ENCODE measurements at regions not wholly inside any gene's neighbourhood (a gene's known extent, or its start where the extent isn't known, plus 50 kb on each side); places are given as distances from the start of the nearest gene placed in this dataset.

DNA sequence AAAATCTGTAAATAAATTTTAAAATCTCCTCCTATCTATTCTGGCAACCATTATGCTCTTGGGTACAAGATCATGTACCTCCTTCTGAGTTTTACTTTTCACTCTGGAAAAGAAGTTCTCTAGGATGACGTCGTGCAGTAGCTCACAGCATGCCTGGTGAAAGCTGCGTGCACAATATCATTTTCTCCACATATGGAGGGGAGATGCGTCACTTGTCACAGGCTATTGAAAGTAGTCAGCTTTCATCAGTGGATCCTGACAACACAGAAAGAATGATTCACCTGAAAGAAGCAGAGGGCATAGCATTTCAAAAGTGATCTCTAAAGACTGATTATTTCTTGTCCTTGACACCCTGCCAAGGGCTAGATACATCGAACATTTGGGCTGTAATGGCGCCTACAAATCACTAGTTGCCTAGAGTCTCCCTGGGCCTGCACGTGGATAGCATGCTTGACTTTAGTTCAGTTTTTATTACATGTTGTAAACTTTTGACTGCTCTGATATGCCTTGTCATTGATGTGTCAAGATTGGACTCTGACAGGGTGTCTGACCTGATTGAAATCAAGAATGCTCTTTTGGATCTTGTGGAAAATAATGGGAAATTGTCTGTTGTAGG, 1365.6 kb downstream of the OLFM4 start:
- Histone ChIP-seq H3K9ac (replicated peaks in 1 of 4; ENCODE audit: extremely low read depth in 1 of 4, low read depth in 3 of 4, low read length in 3 of 4) (no peak overlapping the region), H2AK5ac (ENCODE audit: low read depth, low read length) (no peak overlapping the region), H3K9me3 (ENCODE audit: insufficient read depth in 2 of 2, low read depth in 1 of 2, low read length in 1 of 2) (no peaks in the 10 kb centered on the region), H3K18ac (ENCODE audit: extremely low read depth, low read length) (no peak overlapping the region), H3K4me2 (ENCODE audit: insufficient read depth in 1 of 2, low read depth in 2 of 2, low read length in 2 of 2) (no peak overlapping the region), H2BK12ac (ENCODE audit: low read depth, low read length) (peak overlapping the region; percentile 11; the same call in 1 of the 2 replicates), H2BK20ac (ENCODE audit: low read length) (no peak overlapping the region), H4K5ac (ENCODE audit: insufficient read length, low read depth, low read length) (no peak overlapping the region), H3K4me1 (replicated peaks in 1 of 4; ENCODE audit: control insufficient read depth in 3 of 4, insufficient read depth in 4 of 4, low read length in 3 of 4) (peaks cover 0 to 2% (median 0%) of the 10 kb centered on the region in 4 experiments; a peak in 1 of 7 replicates), H3K27me3 (replicated peaks in 1 of 4; ENCODE audit: control insufficient read depth in 3 of 4, extremely low read depth in 1 of 4, insufficient read depth in 3 of 4, low read length in 3 of 4) (peaks cover 0 to 7% (median 3%) of the 10 kb centered on the region in 4 experiments; a peak in 5 of 7 replicates), H3K23ac (ENCODE audit: insufficient read length) (no peak overlapping the region), H3K14ac (ENCODE audit: insufficient read length) (no peak overlapping the region), H3K4ac (replicated peaks; ENCODE audit: insufficient read length, low read depth, low read length) (no peak overlapping the region), H3K56ac (replicated peaks; ENCODE audit: insufficient read length, low read depth, low read length) (no peak overlapping the region), H3K79me1 (ENCODE audit: low read depth, low read length) (no peaks in the 10 kb centered on the region), H2BK120ac (replicated peaks; ENCODE audit: low read depth, low read length) (no peak overlapping the region), H2AFZ (ENCODE audit: low read length) (no peak overlapping the region), H3K79me2 (ENCODE audit: control insufficient read depth in 1 of 2, insufficient read depth in 2 of 2, low read length in 2 of 2) (no peaks in the 10 kb centered on the region), H4K8ac (ENCODE audit: extremely low read depth, insufficient read depth, low read length) (no peak overlapping the region), H4K20me1 (replicated peaks in 1 of 2; ENCODE audit: control insufficient read depth in 1 of 2, insufficient read depth in 2 of 2, low read length in 2 of 2) (no peaks in the 10 kb centered on the region), H4K91ac (replicated peaks; ENCODE audit: insufficient read length, low read length) (no peak overlapping the region), H2BK15ac (ENCODE audit: low read length) (no peak overlapping the region), H2BK5ac (ENCODE audit: low read depth, low read length) (no peak overlapping the region), H3K36me3 (ENCODE audit: control insufficient read depth in 2 of 4, insufficient read depth in 4 of 4, low read length in 3 of 4) (no peaks in the 10 kb centered on the region), H3K23me2 (ENCODE audit: low read depth, low read length) (no peaks in the 10 kb centered on the region), H3K27ac (ENCODE audit: low read depth, low read length) (no peak overlapping the region), H3K4me3 (ENCODE audit: extremely low read depth in 1 of 4, insufficient read depth in 2 of 4, low read depth in 3 of 4, low read length in 4 of 4) (no peak overlapping the region)
- POLR2A ChIA-PET (ENCODE audit: partially characterized antibody) = no interaction called here
- CTCF ChIA-PET (ENCODE audit: partially characterized antibody) = no interaction called here
- FAIRE-seq (no peak), DNase-seq (ENCODE audit: low read depth in 1 of 2, low spot score in 2 of 2) (no peak)
- 78% methylated on average over 7 of the region's 7 CpGs; no CpG with 5 or more reads in 1 of the 2 experiments for WGBS, 2 experiments (ENCODE audit: extremely low coverage in 1 of 2, insufficient coverage in 1 of 2, insufficient read length in 1 of 2, insufficient replicate concordance in 2 of 2, low coverage in 1 of 2, low lambda C conversion rate in 2 of 2, missing lambda C conversion rate in 1 of 2)
- TF ChIP-seq SP2 (IDR thresholded peaks at IDR 0.05; ENCODE audit: low read length) (no peak), RBBP5 (IDR thresholded peaks at IDR 0.05; ENCODE audit: borderline replicate concordance, low read depth, low read length) (no peak), SP4 (IDR thresholded peaks at IDR 0.05; ENCODE audit: low read length) (no peak), GTF2F1 (IDR thresholded peaks at IDR 0.05; ENCODE audit: borderline replicate concordance, low read depth, low read length) (no peak), CREB1 (IDR thresholded peaks at IDR 0.05) (no peak), BRCA1 (IDR thresholded peaks at IDR 0.05; ENCODE audit: low read depth, low read length) (no peak), JUN (IDR thresholded peaks at IDR 0.05; ENCODE audit: low read depth, low read length) (no peak), POU5F1 (IDR thresholded peaks at IDR 0.05; ENCODE audit: low read depth, low read length) (no peak), SIRT6 (IDR thresholded peaks at IDR 0.05; ENCODE audit: low read length) (no peak), CHD2 (IDR thresholded peaks at IDR 0.05; ENCODE audit: low read length) (no peak), RXRA (IDR thresholded peaks at IDR 0.05; ENCODE audit: insufficient read depth, low read depth, low read length) (no peak)
- TF ChIP-seq, protein P1, sequence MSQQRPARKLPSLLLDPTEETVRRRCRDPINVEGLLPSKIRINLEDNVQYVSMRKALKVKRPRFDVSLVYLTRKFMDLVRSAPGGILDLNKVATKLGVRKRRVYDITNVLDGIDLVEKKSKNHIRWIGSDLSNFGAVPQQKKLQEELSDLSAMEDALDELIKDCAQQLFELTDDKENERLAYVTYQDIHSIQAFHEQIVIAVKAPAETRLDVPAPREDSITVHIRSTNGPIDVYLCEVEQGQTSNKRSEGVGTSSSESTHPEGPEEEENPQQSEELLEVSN (IDR thresholded peaks at IDR 0.05) = no peak
- TF ChIP-seq, protein P2, sequence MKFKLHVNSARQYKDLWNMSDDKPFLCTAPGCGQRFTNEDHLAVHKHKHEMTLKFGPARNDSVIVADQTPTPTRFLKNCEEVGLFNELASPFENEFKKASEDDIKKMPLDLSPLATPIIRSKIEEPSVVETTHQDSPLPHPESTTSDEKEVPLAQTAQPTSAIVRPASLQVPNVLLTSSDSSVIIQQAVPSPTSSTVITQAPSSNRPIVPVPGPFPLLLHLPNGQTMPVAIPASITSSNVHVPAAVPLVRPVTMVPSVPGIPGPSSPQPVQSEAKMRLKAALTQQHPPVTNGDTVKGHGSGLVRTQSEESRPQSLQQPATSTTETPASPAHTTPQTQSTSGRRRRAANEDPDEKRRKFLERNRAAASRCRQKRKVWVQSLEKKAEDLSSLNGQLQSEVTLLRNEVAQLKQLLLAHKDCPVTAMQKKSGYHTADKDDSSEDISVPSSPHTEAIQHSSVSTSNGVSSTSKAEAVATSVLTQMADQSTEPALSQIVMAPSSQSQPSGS (IDR thresholded peaks at IDR 0.05; ENCODE audit: low read length) = no peak

Data from H1 (cell line).